ENCODE measurements at regions not wholly inside any gene's neighbourhood (a gene's known extent, or its start where the extent isn't known, plus 50 kb on each side); places are given as distances from the start of the nearest gene placed in this dataset.

DNA sequence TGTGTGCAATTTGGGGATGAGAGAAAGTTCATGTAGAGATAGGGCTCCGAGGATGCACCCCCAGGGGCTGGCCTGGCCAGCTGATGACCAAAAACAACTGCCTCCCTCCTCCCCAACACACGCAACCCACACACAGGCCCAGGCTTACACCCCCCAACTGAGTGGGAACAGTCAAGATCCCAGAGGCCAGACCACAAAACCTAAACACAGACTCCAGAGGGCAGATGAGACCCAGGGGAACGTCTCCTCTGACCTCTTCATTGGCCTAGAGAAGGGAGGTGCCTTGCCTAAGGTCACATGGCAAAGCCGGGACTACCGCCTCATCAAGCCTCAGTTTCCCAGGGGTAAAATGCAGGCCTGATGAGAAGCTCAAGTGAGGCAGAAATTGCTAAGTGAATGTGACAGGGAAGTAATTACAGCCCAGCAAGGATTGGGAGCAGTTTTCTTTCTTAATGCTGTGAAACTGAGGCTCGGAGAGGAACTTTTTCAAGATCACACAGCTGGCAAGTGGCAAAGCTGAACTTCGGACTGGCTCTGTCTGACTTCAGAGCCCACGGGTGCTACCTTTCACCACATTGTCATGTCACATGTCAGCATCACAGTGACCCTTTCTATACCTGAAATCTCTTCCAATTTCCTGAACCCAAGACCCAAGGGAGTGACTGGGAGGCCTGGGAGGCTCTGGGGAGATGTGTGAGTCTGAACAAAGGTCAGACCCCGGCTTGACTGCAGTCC is 69.9 kb upstream of the WNT11 start:
- no peak for DNase-seq

DNA sequence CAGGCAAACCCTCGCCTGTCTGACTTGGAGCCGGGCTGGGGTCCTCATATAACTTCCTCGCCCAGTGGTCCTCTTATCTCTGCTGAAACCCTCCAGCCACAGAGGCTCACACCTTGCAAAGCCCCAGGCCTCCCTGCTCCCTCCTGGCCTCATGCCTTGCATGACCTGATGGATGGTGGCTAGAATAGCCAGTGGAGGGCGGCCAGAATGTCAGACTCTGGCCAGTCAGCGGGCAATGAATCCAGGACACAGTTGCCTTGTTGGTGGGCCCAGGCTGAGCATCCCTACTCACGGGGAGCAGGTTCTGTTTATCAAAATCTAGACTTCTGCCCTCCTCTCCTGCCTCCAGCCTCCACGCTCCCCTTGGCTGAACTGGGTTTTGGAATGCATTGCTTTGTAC is 69.1 kb upstream of the WNT11 start:
- DNase-seq: no peak

DNA sequence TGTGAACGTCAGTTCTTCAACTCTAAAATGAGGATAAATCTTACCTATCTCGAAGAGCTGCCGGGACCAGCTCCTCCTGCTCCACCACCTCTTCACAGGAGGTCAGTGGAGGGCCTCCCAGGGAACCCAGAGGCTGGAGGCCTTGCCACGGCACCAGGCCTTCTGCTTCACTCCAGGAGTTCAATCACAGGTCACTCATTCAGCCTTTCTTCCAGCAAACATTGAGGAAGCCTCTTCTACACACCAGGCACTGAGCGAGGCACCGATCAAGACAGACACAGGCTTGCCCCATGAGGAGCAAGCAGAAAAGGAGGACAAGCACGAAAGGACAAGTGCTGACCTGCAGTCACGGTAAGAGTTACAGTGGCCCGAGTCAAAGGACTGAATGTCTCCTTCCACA is 64.8 kb upstream of the WNT11 start:
- no peak for DNase-seq

DNA sequence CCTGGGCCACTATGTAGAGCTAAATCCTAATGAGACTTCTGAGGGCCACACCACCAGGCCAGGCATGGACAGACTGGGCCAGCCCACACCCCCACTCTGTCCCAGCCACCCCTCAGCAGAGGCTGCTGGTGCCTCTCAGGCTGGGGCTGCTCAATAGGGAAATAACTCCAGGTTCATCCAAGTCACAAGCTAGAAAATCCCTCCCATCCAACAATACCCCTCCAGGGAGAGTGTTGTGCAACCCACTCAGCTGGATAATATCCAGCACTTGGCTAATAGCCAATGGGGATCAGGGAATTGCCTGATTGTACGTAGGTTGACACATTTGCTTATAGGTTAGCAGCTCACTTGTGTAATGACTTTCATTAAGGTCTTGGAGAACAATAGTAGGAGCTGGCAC is 64.1 kb upstream of the WNT11 start:
- peak; percentile 50 for DNase-seq

DNA sequence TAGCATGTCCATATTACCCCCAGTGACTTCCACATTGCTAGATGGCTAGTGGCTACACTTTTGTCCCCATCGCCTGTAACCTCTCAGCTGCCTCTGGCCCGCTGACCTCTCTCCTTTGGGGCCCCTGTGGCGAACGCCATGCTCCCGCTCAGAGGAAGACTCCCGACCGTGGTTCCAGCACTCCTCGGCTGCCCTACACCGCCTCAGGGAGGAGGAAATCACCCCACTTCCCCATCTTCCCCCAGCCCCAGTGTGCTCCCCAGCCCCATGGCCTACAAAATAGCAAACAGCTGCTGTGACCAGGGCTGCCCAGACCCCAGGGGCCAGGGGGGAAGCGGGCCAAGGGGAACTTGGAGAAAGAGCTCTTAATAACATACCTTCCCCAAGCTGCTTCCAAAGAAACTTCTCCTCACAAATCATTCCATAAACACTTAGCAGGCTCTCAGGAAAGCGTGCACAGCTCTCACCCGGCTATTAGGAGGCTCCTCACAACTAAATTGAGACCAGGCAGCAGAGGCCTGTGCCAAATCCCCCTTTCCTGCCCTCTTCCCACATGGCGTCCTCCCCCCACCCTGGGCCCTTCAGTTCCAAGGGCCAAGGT is 63.5 kb upstream of the WNT11 start:
- no peak for DNase-seq

DNA sequence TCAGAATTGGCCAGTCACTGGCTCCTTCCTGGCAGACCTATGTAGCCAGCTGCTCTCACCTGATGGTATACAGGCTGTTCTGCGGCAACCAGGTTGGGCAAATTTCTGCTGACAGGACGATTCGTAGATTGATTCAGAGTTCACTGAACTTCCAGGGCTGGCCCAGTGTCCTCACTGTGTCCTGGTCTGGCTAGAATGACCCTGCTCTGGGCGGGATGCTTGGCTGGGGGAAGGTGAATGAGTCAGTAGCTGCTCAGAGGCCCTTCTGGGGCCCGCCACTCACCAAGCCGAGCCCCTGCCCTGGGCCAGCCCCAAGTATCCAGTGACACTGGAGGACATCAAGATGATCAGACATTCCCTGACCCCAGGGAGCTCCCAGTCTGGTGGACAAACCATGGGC is 62.9 kb upstream of the WNT11 start:
- no peak for DNase-seq

DNA sequence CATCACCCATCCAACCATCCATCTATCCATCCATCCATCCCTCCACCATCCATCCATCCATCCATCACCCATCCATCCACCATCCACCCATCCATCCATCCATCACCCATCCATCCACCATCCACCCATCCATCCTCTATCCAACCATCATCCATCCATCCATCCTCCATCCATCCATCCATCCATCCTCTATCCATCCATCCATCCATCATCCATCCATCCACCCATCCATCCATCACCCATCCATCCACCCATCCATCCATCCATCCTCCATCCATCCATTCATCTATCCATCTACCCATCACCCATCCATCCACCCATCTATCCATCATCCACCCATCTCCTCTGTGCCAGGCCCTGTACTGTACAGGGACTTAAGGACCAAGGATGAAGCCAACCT is 62.2 kb upstream of the WNT11 start:
- DNase-seq: no peak

DNA sequence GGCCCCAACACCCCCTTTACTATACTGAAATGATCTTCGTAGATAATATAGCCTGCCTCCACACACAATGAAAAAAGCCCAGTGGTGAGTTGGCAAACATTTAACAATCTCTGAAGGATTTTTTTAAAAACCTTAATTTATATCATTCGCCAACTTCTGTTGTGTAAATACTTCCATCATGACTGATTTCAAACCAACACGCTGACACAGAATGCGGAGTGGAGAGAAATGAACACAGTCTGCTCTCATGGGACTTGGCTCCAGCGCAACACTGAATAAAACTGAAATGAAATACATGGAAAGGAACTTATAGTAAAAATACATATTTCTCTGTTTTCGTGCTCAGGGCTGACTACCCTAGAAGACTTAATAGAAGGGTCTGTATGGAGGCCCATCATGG is 61.3 kb upstream of the WNT11 start:
- DNase-seq: no peak

DNA sequence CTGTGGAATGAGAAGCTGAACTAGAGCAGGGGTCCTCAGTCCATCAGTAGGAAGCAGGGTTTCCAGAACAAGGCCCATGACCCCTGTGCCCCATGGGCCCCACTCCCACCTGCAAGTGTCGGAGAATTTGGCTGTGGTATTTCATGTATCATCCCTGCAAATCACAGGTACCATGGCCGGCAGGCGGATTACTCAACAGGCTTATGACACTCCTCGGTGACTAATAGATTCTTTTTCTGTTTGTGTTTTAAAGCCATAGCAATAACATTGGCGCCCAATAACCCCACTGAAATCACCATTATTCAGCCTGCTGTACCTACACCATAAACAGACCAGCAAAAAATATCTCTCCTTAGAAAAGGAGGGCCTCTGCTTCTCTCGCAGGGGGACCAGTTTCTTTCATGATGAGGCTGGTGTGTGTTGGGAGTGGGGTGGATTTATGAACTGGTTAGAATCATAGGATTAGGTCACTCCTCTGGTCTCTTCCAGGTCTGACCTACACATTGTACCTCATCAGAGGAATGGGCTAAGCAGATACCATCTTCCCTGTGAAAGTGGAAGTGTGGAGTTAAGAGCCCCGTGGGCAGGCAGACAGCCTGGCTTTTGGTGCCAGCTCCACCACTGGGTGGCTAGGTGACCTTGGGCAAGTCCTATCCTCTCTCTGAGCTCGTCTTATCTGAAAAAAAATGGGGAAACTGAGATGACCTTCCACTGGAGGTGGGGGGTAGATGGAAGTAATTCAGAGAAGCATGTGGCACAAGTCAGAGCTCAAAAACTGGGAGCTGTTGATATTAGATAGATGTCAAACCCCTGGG is 60.2 kb upstream of the WNT11 start:
- no peak for DNase-seq

DNA sequence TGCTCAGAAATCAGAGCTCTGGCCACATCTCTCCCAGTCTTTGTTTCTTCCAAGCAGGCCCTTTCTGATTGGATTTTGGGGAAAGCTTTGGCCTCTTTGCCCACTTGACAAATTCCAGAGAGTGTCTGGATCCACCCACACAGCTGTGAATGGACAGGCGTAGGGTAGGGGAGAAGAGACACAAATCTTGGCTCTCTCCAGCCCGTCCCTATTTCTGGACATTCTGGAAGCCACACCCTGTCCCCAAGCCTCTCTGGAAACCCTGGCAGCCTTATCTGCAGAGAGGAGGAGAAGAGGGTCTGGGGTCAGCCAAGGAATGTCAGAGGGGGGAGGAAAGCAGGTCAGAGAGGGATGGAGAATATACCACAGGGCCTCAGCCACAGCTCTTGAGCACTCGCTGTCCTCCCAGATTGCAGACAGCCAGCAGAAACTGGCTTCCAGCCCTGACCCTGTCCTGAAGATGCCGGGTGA is 59.5 kb upstream of the WNT11 start:
- no peak for DNase-seq

DNA sequence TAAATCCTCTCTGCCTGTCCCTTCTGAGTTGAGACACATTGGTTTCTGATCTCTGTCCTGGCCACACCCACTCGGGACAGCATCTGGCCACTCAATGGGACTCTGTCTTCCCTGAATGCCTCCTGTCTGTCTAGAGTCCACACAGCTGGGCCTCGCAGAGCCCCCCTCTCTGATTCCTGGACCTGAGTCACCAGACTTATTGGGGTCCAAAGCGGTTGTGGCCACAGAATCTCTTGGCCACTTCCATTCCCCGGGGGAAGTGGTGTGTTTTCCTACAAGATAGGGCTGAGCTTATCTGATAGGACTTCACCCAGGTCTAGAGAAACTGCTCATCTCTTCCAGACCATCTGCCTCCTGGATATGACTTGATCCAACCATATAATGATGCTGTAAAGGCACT is 57.4 kb upstream of the WNT11 start:
- DNase-seq: no peak

DNA sequence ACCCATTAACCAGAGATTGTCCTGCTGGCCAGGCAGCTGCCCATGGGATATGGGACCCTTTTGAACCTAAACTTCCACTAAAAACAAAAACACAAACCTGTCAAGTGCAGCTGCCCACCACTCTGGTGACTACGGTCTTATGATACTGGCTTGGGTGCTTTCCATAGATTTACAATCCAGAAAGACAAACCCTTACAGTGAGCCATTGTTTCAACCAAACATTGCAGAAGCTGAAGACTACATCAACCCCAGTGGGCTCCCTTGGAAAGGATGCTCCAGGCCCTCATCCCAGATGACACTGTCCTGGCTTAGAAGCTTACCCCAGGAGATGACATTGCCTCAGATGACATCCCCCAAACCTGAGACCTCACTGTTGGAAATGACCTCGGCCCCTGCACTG is 56.9 kb upstream of the WNT11 start:
- DNase-seq: no peak

DNA sequence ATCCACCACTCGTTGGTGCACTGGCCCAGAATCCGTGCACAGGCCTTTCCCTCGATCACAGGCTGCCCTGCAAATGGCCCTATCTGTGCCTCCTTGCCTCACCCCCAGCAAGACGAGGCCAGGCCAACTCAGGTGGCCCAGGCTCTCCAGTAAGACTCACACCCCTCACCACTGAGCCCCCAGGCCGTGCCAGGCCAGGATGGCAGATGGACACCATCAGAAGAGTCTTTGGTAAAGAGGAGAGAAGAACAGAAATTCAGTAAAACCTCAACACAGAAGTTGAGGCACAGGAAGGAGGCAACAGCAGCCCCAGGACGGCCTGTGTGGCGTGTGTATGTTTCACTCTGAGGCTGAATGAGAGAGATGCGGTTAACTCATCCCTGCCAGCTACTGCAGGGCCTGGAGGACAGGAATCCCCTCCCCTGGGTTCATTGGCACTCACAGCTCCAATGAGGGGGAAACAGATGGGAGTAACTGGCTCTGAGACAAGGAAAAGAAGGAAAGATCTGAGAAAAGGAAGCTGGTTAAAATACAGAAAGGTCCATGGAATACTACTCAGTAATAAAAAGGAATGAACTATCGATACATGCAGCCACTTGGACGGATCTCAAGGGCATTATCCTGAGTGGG is 54.1 kb upstream of the WNT11 start:
- DNase-seq: no peak

DNA sequence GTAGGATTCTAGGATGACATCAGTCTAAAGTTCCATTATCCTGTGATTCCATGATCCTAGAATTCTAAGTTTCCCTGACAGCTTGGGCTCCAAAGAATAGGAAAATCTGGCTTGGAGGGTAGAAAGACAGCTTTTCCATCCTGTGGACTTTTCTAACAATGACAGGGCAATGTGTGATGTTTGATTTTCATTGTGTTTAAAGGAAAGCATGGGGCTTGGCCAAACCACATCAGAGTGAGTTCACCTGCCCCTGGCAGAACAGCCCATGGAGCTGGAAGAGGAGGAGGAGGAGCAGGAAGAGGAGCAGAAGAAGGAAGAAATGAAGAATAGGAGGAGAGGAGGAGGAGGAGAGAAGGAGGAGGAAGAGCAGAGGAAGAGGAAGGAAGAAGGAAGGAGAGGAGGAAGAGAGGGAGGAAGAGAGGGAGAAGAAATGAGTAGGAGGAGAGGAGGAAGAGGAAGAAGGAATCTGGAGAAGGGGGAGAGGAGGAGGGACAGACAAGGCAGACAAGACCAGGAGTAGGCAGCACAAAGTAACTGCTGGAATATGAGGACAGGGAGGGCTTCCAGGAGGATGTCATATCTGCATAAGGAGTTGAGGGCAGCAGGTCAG is 53.1 kb upstream of the WNT11 start:
- no peak for DNase-seq

DNA sequence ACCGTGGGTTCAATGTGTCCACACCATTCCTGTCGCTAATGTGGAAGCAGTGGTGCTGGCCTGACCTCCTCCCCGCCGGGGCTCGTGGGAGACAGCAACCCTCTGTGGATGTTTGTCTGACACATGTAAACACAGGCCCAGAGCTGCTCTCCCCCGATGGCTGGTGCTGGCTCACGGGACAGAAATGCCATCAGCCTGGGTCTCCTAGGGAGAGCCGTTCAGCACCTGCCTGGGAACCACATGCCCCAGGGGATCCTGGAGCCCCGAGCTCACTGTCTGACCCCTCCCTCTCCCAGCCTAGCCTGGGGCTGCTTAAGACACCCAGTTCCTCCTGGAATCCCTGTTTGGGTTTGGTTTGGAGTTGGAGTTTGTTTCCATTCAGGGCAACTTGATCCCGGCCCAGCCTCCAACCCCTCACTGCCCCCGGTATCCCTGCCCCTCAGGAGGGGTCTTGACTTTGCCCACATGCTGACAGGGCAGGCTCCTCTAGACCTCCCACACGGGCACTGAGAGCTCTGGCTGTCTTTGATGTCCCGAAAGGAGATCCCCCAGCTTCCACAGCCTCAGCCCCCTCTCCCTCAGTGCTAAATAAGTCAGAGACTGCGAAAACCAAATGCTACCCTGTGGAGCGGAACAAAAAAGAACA is 50.9 kb upstream of the WNT11 start:
- DNase-seq: no peak

DNA sequence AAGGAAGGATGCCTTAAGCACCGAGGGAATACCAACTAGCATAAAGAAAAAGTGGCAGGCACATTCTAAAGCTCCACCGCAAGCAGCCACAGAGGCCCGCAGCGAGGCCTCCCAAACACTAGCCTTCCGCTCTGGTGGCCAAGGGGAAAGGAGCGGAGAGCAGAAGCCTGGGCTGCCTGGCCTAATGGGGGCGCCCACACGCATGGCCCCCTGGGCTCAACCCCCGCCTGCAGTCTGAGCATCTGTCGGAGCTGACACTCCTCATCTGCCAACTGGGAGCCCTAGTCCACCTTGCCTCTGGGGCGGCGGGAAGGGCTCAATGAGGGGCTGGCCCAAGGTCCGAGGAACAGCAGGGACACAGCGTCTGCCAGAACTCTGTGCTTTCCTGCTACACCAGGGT is 50.1 kb upstream of the WNT11 start:
- no peak for DNase-seq

All from NCI-H1105 (cell line).